HG02840 (cell line): ENCODE measurements at regions not wholly inside any gene's neighbourhood (a gene's known extent, or its start where the extent isn't known, plus 50 kb on each side); places are given as distances from the start of the nearest gene placed in this dataset.

ENCODE experiments used
- ATAC-seq: cut with Tn5 transposase; IDR thresholded peaks from one replicate; pipeline ENCODE4 v1.9.1; 2021; ENCODE audit warnings: mild to moderate bottlenecking, moderate library complexity, moderate number of reproducible peaks; ENCODE audit not compliant: unreplicated experiment, low FRiP score

GRCh38 chr2:18848646-18849045, 259.3 kb upstream of the NT5C1B start:
- no peak for ATAC-seq

- ATAC-seq, result no peak
These were observed 256.6 kb upstream of the NT5C1B start for GRCh38 chr2:18845854-18846445.

- ATAC-seq, result no peak
These were observed 253.5 kb upstream of the NT5C1B start for GRCh38 chr2:18842836-18843235.

GRCh38 chr2:18841248-18842150, 252.1 kb upstream of the NT5C1B start:
- ATAC-seq, result no peak

- no peak for ATAC-seq
These were observed 247.9 kb upstream of the NT5C1B start for GRCh38 chr2:18837240-18837639.

DNA sequence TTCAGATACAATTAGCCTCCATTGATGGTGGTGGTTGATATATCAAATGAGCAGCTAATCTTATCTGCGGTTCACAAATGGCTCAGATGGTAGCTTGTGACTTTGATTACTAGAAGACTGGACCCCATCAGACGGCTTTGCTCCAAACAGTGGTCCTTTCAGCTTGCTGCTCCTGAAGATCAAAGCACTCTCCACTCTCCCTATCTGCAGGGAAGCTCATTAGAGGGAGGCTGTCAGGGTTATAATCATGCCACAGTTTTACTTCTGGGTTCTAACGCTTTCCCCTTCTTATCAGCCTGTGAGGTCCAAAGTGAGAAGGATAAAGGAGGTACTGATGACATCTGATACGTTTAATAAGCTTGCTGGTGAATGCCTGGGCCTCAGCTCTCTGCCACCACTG, 247.1 kb upstream of the NT5C1B start:
- no peak for ATAC-seq

- ATAC-seq, result no peak
These were observed 246.4 kb upstream of the NT5C1B start for GRCh38 chr2:18835787-18836186.

DNA sequence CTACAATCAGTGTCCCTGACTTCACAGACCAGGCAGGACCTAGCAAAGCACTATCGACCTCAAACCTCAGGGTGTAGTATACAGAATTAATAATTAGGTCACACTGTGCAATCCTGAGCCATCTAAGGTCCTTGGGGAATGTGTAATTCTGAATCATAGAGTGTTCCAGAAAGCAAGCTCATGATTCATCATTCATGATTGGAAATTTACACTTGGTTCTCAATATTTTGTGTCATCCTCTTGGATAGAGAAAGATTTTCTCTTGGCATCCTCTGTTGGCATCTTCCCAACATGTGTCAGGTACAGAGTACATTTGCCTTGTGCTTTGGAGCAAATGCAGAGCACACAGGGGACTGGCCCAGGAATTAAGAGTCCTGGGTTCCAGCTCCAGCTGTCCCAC, 245.0 kb upstream of the NT5C1B start:
- ATAC-seq, result no peak

DNA sequence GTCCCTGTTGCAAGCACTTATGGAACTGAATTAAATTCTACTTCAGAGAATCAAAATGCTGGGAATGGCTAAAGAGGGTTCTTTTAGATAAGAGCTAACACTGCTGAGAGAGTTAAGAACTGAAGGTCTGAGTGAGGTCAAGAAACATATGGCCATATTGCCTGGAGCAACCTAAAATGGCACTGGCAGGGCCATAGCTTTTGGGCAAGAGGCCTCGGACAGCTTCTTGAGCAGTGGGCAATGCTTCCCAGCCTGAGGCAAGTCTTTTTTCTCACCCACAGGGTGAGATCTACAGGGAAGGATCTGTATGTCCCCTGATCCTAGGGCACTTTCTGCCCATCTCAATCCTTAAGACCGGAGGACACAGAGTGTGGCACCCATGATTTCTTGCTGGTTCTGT, 244.6 kb upstream of the NT5C1B start:
- no peak for ATAC-seq

- no peak for ATAC-seq
These were observed 242.6 kb upstream of the NT5C1B start for GRCh38 chr2:18831916-18832510.

- ATAC-seq, result no peak
These were observed 241.6 kb upstream of the NT5C1B start for GRCh38 chr2:18830962-18831361.

DNA sequence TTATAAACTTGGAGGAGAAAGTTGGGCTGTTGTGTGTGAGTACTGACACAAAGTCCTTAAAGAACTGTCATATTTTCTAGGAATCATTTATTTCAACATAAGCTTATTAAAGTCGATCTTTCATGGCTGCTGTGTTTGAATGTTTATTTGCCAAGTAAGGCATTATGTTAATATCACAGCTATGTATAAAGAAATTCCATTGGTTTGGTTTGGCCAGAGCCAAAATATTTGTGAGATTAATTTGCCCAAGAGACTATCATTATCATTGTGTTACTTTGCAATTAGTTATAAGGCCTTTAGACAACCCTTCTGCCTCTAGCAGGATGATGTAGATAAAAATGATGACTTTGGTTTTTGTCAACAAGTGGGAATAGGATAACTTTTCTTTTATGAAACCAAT, 240.6 kb upstream of the NT5C1B start:
- no peak for ATAC-seq

- ATAC-seq, result no peak
These were observed 240.0 kb upstream of the NT5C1B start for GRCh38 chr2:18829251-18829902.

DNA sequence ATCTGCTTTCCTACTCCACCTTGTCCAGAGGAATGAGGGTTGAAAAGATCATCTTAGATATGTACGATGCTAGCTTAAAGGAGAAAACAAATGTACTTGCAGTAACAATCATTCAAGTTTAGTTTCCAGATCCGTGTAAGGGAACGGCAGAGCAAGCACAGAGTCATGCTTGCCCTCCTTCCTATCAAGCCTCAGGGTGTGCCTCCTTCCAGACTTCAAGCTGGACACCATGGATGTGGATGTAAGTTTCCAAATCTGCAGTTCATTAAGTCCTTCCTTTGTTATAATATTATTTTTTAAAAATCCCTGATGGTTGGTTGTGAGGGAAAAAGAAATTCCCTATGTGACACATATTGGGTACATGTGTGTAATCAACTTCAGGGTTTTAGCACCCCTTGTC, 238.9 kb upstream of the NT5C1B start:
- ATAC-seq, result no peak

DNA sequence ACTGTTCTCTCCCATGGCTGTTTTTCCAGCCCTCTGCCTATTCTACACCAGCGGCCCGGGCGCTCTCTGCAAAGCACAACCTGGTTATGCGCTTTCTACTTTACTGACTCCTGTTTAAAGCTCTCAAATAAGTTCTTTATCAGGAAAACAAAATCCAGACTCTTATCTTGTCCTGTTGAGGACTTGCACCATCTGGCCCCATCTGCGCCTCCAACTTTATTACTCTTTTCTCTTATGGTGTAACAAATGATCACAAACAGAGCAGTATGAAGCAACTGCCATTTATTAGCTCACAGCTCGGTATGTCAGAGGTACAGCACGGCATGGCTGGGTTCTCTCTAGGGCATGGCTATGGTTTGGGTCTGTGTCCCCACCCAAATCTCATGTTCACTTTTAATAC, 236.5 kb upstream of the NT5C1B start:
- ATAC-seq, result no peak

DNA sequence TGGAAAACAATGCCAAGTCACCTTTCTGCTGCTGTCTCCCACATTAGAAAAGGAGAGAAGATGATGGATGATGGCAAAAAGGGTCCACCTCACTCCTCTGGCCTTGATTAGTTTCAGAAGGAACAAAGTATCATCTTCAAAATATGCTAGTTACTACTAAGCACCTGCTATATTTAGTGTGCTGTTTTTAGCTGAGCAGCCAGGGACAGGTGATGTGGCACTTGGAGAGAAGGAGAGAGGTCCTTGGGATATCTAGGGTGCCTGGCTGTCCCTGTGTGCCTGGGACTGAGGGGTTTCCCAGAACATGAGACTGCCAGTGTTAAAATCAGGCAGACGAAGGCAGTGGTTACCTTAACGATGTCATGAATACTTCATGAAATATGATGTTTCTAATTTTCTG, 235.5 kb upstream of the NT5C1B start:
- no peak for ATAC-seq

DNA sequence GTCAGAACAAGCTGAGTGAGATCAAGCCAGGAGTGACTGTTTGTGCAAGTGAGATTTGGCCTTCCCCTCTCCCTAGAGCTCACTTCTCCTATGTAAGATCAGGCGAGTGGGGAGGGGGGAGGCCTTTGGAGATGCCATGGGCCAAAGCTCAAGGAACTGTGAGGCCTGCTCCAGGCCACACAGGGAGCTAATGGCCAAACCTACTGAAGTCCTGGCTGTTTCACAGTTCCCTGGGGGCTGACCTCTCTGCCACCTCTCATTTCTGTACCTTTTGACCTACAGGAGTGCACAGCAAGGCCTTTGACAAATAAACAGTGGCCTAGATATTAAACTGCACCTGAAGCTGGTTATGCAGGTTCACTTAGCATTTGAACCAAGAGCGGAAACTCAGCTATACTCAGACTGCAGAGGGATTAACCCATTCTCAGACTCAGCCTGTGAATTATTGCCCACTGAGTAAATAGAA, 235.0 kb upstream of the NT5C1B start:
- no peak for ATAC-seq

GRCh38 chr2:18821431-18821830, 232.1 kb upstream of the NT5C1B start:
- no peak for ATAC-seq

DNA sequence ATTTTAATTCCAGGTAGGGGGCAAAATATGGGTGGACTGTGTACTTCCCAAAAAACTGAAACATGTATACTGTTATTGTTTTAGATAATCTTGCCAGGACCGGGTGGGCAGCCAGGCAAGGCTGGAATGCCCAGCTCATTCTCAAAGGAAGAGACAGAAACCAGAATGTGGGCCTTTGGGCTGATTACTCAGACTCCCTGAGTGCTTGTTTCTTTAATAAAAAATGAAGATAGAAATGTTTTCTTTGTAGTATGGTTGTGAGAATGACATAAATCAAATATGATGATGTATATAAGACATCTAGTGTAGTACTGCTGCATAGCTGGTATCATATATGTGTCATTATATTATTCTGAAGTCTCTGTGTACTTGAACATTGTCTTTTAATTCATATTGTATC, 231.6 kb upstream of the NT5C1B start:
- ATAC-seq, result no peak

DNA sequence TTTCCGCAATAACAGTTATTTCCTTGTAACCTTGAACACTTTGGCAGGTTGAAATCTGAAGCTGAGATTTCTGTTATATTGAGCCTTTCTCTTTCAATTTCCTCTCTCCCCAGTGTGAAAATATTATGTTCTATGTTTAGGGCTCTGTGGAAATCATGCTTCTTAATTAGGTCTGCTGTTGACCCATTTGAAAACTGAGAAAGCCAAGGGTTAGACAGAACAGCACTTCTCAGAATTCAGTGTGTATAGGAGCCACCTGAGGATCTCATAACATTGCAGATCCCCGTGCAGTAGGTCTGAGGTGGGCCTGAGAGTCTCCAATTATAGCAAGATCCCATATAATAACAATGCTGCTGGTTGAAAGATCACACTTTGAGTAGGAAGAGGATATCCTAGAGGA, 230.2 kb upstream of the NT5C1B start:
- no peak for ATAC-seq

DNA sequence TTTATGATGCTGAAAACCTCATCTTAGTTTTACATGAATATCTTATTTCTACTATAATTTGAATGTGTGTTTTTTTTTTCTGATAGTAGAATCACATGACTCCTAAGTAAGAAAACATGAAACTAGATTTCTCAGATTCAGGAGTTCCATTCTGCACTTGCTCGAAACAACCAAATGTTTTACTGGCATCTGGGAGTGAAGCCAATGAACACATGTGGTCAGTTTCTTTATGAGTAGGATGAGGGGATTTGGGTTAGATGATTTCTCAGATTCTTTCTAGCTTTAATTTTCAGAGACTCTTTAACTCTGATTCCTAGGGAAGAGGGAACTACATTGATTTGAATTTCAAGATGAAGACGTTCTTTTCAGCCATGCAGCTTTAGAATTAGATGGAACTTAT, 225.0 kb upstream of the NT5C1B start:
- no peak for ATAC-seq
